Epithelial cell of proximal tubule (primary cell): ENCODE measurements at regions not wholly inside any gene's neighbourhood (a gene's known extent, or its start where the extent isn't known, plus 50 kb on each side); places are given as distances from the start of the nearest gene placed in this dataset.

Experiments
- DNase-seq: peaks from one replicate; pipeline ENCODE4 v3.0.0-alpha.2; 2011; ENCODE audit warnings: low read depth
- H3K4me3 ChIP-seq: 2 replicates; pipeline ENCODE4 v1.5.1; 2011; ENCODE audit warnings: low read depth, mild to moderate bottlenecking, low read length
- CTCF ChIP-seq: conservative IDR thresholded peaks from 2 replicates; pipeline ENCODE4 v1.5.1; 2012; ENCODE audit warnings: low read depth, mild to moderate bottlenecking, low read length

GRCh38 chr21:33973268-33973667, 57.7 kb upstream of the ATP5PO start:
- DNase-seq, result no peak
- no peak overlapping the region for H3K4me3 ChIP-seq
- no peak for TF ChIP-seq CTCF

GRCh38 chr21:33972539-33972938, 56.9 kb upstream of the ATP5PO start:
- H3K4me3 ChIP-seq, result no peak overlapping the region
- DNase-seq, result no peak
- no peak for TF ChIP-seq CTCF

- no peak for TF ChIP-seq CTCF
- peak; percentile 67 for DNase-seq
- no peak overlapping the region for H3K4me3 ChIP-seq
Measured at GRCh38 chr21:33971492-33972013, 55.9 kb upstream of the ATP5PO start.

- no peak for TF ChIP-seq CTCF
- no peak for DNase-seq
- H3K4me3 ChIP-seq, result no peak overlapping the region
Measured at GRCh38 chr21:33969581-33969980, 54.0 kb upstream of the ATP5PO start.

- DNase-seq, result no peak
- no peak for TF ChIP-seq CTCF
- H3K4me3 ChIP-seq, result peak overlapping the region; percentile 21
Measured at GRCh38 chr21:33968995-33969348, 53.4 kb upstream of the ATP5PO start.

GRCh38 chr21:33968080-33968994, 52.7 kb upstream of the ATP5PO start:
- TF ChIP-seq CTCF, result no peak
- peak overlapping the region; percentile 21 for H3K4me3 ChIP-seq

More at GRCh38 chr21:33968080-33968994, 52.7 kb upstream of the ATP5PO start:
- DNase-seq, result peak; percentile 80
